Dermis blood vessel endothelial cell (primary cell): ENCODE measurements at regions not wholly inside any gene's neighbourhood (a gene's known extent, or its start where the extent isn't known, plus 50 kb on each side); places are given as distances from the start of the nearest gene placed in this dataset.
A peak's percentile ranks its signal among the peaks of the same experiment; 100 is the strongest.
"Not testable (repeated sequence)": the region's sequence is repeated elsewhere in the genome, so short reads cannot be mapped to it uniquely, and the experiment has no call there.

ENCODE experiments used
- DNase-seq: peaks from one replicate; pipeline ENCODE4 v3.0.0; 2010

GRCh38 chr21:28699596-28700259, 292.9 kb downstream of the LTN1 start:
- DNase-seq = no peak

GRCh38 chr21:28699186-28699585, 293.5 kb downstream of the LTN1 start:
- no peak for DNase-seq

GRCh38 chr21:28696844-28697410, 295.8 kb downstream of the LTN1 start:
- no peak for DNase-seq

GRCh38 chr21:28693476-28693875, 299.2 kb downstream of the LTN1 start:
- DNase-seq = no peak

GRCh38 chr21:28690196-28690595, 302.5 kb downstream of the LTN1 start:
- DNase-seq = no peak

- no peak for DNase-seq
Measured at GRCh38 chr21:28688381-28688780, 304.3 kb downstream of the LTN1 start.

- DNase-seq = no peak
Measured at GRCh38 chr21:28687586-28687985, 305.1 kb downstream of the LTN1 start.

GRCh38 chr21:28683982-28684752, 308.5 kb downstream of the LTN1 start:
- DNase-seq = no peak

GRCh38 chr21:28682884-28683283, 309.8 kb downstream of the LTN1 start:
- DNase-seq = not testable (repeated sequence)

GRCh38 chr21:28677096-28677495, 315.6 kb downstream of the LTN1 start:
- DNase-seq = not testable (repeated sequence)

GRCh38 chr21:28675331-28676041, 317.2 kb downstream of the LTN1 start:
- peak; percentile 29 for DNase-seq

- no peak for DNase-seq
Measured at GRCh38 chr21:28674763-28675162, 317.9 kb downstream of the LTN1 start.

GRCh38 chr21:28671549-28672195, 321.0 kb downstream of the LTN1 start:
- peak; percentile 6 for DNase-seq

GRCh38 chr21:28669971-28670653, 322.6 kb downstream of the LTN1 start:
- no peak for DNase-seq

- DNase-seq = no peak
Measured at GRCh38 chr21:28669321-28669720, 323.4 kb downstream of the LTN1 start.

- DNase-seq = no peak
Measured at GRCh38 chr21:28663754-28664153, 328.9 kb downstream of the LTN1 start.

GRCh38 chr21:28663111-28663693, 329.5 kb downstream of the LTN1 start:
- no peak for DNase-seq

GRCh38 chr21:28657566-28657965, 335.1 kb downstream of the LTN1 start:
- DNase-seq = no peak

GRCh38 chr21:28655471-28655870, 337.2 kb downstream of the LTN1 start:
- DNase-seq = no peak

GRCh38 chr21:28654406-28654805, 338.3 kb downstream of the LTN1 start:
- DNase-seq = no peak

GRCh38 chr21:28644762-28645161, 347.9 kb downstream of the LTN1 start:
- no peak for DNase-seq

GRCh38 chr21:28642891-28643290, 349.8 kb downstream of the LTN1 start:
- no peak for DNase-seq
